Vagina (tissue), 2 donors: ENCODE measurements at regions not wholly inside any gene's neighbourhood (a gene's known extent, or its start where the extent isn't known, plus 50 kb on each side); places are given as distances from the start of the nearest gene placed in this dataset.

ENCODE experiments used
- DNase-seq, 2 donors: peaks; one replicate each; pipeline ENCODE4 v3.0.0-alpha.2; 2017; ENCODE audit errors: extremely low spot score in 2 of 2
- H3K27ac ChIP-seq: fragments of 200-600 bp; sonication (generic); one replicate; pipeline ENCODE4 v1.5.1; 2019
- H3K27me3 ChIP-seq: fragments of 200-600 bp; sonication (generic); one replicate; pipeline ENCODE4 v1.5.1; 2019
- H3K36me3 ChIP-seq, 2 donors: fragments of 200-600 bp; sonication (generic); one replicate each; pipeline ENCODE4 v1.5.1; 2017 to 2019
- H3K4me1 ChIP-seq: fragments of 200-600 bp; sonication (generic); one replicate; pipeline ENCODE4 v1.5.1; 2019
- H3K4me3 ChIP-seq, 2 donors: fragments of 200-600 bp; sonication (generic); 1 replicate in 1 of 2; 2 replicates in 1 of 2; pipeline ENCODE4 v1.5.1; 2016 to 2019
- H3K9me3 ChIP-seq: fragments of 200-600 bp; sonication (generic); one replicate; pipeline ENCODE4 v1.5.1; 2019
- POLR2A ChIP-seq, 2 donors: fragments of 450-650 bp; IDR thresholded peaks; one replicate each; pipeline ENCODE4 v1.6.1; 2017; ENCODE audit warnings: antibody characterized with exemption in 2 of 2, mild to moderate bottlenecking in 2 of 2, moderate library complexity in 2 of 2
- POLR2AphosphoS5 ChIP-seq, 2 donors: sonication (generic); formaldehyde crosslinking; IDR thresholded peaks; one replicate each; pipeline ENCODE4 v1.9.0; 2017; ENCODE audit warnings: antibody characterized with exemption in 2 of 2, mild to moderate bottlenecking in 2 of 2, low read depth in 1 of 2; ENCODE audit not compliant: insufficient read depth in 1 of 2
- intact Hi-C: fragments of 100-400 bp; cut with DNase I; formaldehyde crosslinking; loops from one replicate; pipeline ENCODE4 v1.15.1; 2023
- TF ChIP-seq, protein P1 (sequence below), 3 experiments: fragments of 450-650 bp in 2 of 3; fragments of 200-600 bp in 1 of 3; sonication (generic) in 1 of 3; IDR thresholded peaks; one replicate each; pipeline ENCODE4 v1.5.1; 2017 to 2019; ENCODE audit warnings: antibody characterized with exemption in 3 of 3, mild to moderate bottlenecking in 2 of 3, moderate library complexity in 2 of 3

DNA sequence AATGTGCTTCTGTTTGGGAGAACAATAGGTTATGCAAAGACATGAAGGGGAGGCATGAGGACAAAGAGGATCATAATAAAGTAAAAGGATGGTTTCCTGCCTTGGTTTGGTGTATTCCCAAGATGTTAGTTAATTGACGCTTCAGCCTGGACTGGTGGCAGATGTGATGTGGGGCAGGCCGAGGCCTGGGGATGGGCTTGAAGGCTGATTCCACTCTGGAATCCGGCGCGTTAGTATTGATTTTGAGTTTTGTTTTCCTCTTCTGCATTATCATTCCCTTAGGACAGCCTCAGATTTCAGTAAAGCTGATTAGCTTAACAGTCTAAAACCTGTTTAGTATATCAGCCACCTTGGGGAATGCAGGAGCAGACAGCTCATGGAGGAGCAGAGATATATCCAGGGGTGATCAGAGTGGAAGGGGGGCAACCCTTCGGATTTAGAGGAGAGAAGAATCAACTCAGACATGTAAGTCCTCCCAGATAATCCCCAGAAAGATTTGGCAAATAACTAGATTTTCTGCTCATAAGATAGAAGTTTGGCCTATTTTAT lies 159.8 kb upstream of the MTPN start:
- intact Hi-C loops: no loop called here
- Histone ChIP-seq H3K27ac (no peak overlapping the region), H3K9me3 (no peaks in the 10 kb centered on the region), H3K4me1 (no peaks in the 10 kb centered on the region), H3K4me3 (no peak overlapping the region), H3K27me3 (no peaks in the 10 kb centered on the region), H3K36me3 (no peaks in the 10 kb centered on the region)
- TF ChIP-seq, protein P1, sequence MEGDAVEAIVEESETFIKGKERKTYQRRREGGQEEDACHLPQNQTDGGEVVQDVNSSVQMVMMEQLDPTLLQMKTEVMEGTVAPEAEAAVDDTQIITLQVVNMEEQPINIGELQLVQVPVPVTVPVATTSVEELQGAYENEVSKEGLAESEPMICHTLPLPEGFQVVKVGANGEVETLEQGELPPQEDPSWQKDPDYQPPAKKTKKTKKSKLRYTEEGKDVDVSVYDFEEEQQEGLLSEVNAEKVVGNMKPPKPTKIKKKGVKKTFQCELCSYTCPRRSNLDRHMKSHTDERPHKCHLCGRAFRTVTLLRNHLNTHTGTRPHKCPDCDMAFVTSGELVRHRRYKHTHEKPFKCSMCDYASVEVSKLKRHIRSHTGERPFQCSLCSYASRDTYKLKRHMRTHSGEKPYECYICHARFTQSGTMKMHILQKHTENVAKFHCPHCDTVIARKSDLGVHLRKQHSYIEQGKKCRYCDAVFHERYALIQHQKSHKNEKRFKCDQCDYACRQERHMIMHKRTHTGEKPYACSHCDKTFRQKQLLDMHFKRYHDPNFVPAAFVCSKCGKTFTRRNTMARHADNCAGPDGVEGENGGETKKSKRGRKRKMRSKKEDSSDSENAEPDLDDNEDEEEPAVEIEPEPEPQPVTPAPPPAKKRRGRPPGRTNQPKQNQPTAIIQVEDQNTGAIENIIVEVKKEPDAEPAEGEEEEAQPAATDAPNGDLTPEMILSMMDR (IDR thresholded peaks at IDR 0.05): no peak
- TF ChIP-seq POLR2A (IDR thresholded peaks at IDR 0.05): no peak
- no peak for TF ChIP-seq POLR2AphosphoS5 (IDR thresholded peaks at IDR 0.05; ENCODE audit: insufficient read depth in 1 of 2, low read depth in 1 of 2)
- DNase-seq: no peak

DNA sequence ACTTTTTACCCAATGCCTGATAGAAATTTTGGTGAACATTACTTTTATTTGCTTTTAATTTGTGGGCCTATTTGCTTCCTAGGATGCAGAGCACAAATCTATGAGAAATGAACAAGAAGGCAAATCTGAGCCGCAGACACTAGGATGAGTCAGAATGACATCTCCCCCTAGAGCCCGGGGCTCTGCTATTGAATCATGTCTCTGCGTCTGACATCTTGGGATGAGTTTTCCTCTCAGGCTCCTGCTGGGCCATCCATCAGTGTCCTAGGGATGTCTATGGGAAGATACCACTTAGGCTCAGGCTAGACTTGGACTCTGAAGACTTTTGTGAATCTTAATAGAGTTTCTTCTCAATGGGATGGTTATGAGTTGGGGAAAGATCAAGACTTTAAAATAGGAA lies 157.3 kb upstream of the MTPN start:
- Histone ChIP-seq H3K27ac (no peak overlapping the region), H3K4me1 (no peaks in the 10 kb centered on the region), H3K27me3 (no peaks in the 10 kb centered on the region), H3K4me3 (no peak overlapping the region), H3K9me3 (no peaks in the 10 kb centered on the region), H3K36me3 (no peaks in the 10 kb centered on the region)
- TF ChIP-seq POLR2A (IDR thresholded peaks at IDR 0.05): no peak
- no peak for TF ChIP-seq POLR2AphosphoS5 (IDR thresholded peaks at IDR 0.05; ENCODE audit: insufficient read depth in 1 of 2, low read depth in 1 of 2)
- TF ChIP-seq, protein P1 (IDR thresholded peaks at IDR 0.05): no peak
- intact Hi-C loops: no loop called here
- DNase-seq: no peak

DNA sequence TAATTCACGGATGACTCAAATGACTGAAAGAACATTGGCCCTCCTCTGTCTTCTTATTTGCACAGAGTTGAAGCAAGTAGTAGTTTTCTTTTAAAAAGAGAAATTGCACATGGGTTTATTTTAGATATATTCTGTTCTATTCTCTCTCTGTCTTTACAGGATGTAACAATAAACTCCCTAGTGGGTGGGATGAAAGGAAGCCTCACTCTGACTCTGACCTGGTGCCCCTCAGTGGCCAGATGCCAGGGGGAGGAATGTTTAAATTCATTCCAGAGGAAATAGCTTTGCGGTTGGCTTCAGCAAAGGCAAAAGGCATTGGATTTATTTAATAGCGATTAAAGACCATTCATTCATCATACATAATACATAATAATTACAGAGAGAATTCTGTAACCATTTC lies 156.4 kb upstream of the MTPN start:
- Histone ChIP-seq H3K4me1 (no peaks in the 10 kb centered on the region), H3K36me3 (no peaks in the 10 kb centered on the region), H3K4me3 (no peak overlapping the region), H3K27me3 (no peaks in the 10 kb centered on the region), H3K27ac (no peak overlapping the region), H3K9me3 (no peaks in the 10 kb centered on the region)
- TF ChIP-seq, protein P1 (IDR thresholded peaks at IDR 0.05): no peak
- TF ChIP-seq POLR2A (IDR thresholded peaks at IDR 0.05) (no peak), POLR2AphosphoS5 (IDR thresholded peaks at IDR 0.05; ENCODE audit: insufficient read depth in 1 of 2, low read depth in 1 of 2) (no peak)
- no peak for DNase-seq
- intact Hi-C loops: no loop called here

DNA sequence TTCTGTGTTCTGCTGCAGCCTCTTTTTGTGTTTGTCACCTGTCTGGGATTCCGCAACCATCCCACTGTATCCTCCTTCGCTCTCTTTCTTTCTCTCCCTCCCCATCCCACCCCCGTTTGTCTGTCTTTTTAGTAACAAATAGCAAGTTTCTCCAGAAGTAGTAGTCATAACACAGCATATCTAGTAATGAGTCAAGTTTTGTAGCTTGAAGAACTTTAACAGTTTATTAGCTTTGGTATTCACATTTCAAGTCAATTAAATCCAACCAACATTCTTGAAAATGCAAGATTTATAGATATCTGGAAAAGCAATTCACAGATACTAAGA lies 154.1 kb upstream of the MTPN start:
- H3K4me3 ChIP-seq: no peak overlapping the region
- DNase-seq: no peak
- no peak overlapping the region for H3K27ac ChIP-seq
- no peaks in the 10 kb centered on the region for H3K4me1 ChIP-seq
- no peaks in the 10 kb centered on the region for H3K9me3 ChIP-seq
- no peaks in the 10 kb centered on the region for H3K36me3 ChIP-seq
- no peak for TF ChIP-seq POLR2A (IDR thresholded peaks at IDR 0.05)
- TF ChIP-seq, protein P1 (IDR thresholded peaks at IDR 0.05): no peak
- no peaks in the 10 kb centered on the region for H3K27me3 ChIP-seq
- intact Hi-C loops: no loop called here

DNA sequence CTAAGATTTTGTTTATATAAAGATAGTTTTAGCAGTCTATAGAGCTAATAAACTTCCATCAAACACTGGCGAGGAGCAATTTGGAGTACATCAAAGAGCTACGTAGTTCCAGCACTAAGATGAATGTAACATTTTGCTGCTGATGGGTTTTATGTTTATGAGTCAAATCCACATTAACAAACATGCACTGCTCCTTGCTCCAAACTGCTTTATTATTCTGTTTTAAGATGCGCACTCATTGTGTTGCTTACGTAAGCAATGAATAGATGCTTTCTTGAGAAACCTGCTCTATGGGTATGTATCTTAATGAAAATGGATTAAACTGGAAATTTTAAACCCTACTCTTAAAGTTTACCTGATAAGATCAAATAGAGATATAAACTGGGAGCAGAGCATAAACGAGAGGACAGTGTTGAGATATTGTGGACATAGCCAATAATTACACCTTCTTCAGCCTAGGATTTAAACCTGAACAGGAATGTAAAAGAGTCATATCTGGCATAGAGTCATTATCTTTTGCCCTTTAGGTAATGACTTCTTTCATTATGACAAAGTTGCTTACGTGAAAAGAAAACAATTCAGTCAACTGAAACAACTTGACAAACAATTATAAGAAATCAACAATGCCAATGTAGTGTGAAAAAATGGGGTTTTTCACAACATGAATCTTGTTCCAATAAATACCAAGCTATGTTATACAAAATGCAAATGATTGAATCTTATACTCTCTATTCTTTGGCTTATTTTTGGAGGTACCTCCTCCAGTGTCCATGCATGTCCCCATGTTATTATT lies 153.5 kb upstream of the MTPN start:
- TF ChIP-seq POLR2A (IDR thresholded peaks at IDR 0.05): no peak
- no peak for TF ChIP-seq POLR2AphosphoS5 (IDR thresholded peaks at IDR 0.05; ENCODE audit: insufficient read depth in 1 of 2, low read depth in 1 of 2)
- TF ChIP-seq, protein P1 (IDR thresholded peaks at IDR 0.05): no peak
- Histone ChIP-seq H3K9me3 (no peaks in the 10 kb centered on the region), H3K4me3 (no peak overlapping the region), H3K36me3 (no peaks in the 10 kb centered on the region), H3K27me3 (no peaks in the 10 kb centered on the region), H3K27ac (no peak overlapping the region), H3K4me1 (no peaks in the 10 kb centered on the region)
- intact Hi-C loops: no loop called here
- no peak for DNase-seq
